Cerebellar cortex (tissue), 1 donor: ENCODE measurements at regions not wholly inside any gene's neighbourhood (a gene's known extent, or its start where the extent isn't known, plus 50 kb on each side); places are given as distances from the start of the nearest gene placed in this dataset.
"Not testable (repeated sequence)": the region's sequence is repeated elsewhere in the genome, so short reads cannot be mapped to it uniquely, and the experiment has no call there.

Source experiments
- DNase-seq: peaks from one replicate; pipeline ENCODE4 v3.0.0-alpha.2; 2015; ENCODE audit warnings: low spot score

DNA sequence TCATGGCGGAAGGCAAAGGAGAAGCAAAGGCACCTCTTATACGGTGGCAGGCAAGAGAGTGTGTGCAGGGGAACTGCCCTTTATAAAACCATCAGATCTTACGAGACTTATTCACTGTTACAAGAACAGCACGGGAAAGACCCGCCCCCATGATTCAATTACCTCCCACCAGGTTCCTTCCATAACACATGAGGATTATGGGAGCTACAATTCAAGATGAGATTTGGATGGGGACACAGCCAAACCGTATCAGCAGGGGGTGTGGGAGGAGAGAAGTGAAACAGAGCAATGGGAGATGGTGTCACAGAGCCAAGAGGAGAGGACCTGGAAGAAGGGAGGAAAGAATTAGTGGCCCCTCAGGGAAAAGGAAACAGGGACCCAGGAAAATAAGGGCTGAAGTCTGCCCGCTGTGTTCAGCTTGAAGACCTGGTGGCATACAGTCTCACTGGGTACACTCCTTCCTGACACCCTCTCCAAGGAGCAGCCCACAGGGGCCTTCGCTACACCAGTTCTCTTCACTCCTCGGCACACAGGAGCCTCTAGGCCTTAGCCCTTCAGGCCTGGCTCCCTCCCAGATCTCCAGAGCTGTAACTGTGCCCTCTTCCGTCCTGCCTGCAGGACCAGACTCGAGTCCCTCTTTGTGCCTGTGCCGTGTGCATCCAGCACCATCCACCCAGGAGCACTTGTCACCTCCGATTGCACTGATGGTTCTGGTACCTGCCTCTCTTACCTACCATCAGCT lies 262.1 kb downstream of the EIPR1 start:
- DNase-seq: no peak

GRCh38 chr2:3114406-3115185 lies 263.0 kb downstream of the EIPR1 start:
- DNase-seq: no peak

GRCh38 chr2:3113769-3114168 lies 263.8 kb downstream of the EIPR1 start:
- DNase-seq: no peak

- DNase-seq: no peak
These were observed 264.5 kb downstream of the EIPR1 start for GRCh38 chr2:3113122-3113521.

DNA sequence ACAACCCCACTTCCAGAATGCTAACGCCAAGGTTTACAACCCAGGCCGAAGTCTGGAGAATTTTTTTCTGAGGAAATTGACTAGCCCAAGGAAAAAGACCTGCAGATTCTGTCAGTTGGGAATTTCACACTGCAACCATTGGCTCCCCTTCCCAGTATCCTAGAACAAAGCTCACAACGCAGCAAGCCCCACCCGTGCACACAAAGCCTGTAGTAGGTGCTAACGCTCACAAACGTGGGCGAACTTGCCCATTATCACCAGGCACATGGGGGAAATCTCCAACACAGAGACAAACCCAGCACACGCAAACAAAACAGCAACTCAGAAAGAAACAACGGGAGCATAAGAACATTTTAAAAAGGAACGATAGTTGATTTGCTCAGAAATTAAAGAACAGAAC lies 265.1 kb downstream of the EIPR1 start:
- no peak for DNase-seq

- no peak for DNase-seq
These were observed 265.5 kb downstream of the EIPR1 start for GRCh38 chr2:3112131-3112530.

GRCh38 chr2:3110994-3111666 lies 266.5 kb downstream of the EIPR1 start:
- no peak for DNase-seq

GRCh38 chr2:3110555-3110954 lies 267.1 kb downstream of the EIPR1 start:
- DNase-seq: no peak

DNA sequence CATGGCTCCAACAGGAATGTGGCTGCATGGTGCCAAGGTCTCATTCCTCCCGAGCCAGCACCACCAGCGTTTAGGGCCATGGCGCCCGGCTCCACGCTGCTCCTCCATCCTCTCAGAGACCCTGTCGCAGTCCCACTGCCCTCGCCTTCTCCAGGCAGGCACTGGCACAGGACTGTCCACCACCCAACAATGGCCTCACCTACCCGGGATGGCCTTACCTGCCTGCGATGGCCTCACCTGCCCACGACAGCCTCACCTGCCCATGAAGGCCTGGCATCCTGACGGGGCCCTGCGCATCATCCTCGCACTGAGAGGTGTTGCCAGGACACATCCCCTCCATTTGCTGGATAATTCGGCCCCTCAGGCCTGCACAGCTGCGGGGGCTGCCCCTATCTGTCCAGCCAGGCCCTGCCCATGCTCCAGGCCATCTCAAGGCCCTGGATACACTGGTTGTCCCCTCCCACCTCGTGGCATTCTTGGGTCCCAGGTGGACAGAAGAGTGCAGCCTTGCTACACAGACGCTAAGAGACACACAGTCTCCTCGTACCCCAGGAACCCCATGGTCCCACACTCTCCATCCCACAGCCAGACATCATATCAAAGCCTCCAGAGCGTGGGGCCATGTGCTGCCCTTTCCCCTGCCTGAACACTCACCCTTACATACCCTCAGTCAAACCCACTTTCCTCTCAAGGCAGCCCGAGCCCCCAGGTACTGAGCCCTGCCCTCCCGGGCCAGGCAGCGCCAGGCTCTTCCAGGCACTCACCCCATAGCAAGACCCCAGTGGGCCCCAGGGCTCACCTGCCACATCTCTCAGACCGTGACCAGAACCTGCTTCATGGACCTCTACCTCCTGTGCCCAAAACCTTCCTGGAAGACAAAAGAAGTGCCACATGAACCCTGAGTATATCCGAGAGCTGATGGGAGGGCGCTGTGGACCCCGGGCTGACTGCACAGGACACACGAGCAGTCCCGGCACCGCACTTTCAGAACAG lies 268.6 kb downstream of the EIPR1 start:
- DNase-seq: no peak

DNA sequence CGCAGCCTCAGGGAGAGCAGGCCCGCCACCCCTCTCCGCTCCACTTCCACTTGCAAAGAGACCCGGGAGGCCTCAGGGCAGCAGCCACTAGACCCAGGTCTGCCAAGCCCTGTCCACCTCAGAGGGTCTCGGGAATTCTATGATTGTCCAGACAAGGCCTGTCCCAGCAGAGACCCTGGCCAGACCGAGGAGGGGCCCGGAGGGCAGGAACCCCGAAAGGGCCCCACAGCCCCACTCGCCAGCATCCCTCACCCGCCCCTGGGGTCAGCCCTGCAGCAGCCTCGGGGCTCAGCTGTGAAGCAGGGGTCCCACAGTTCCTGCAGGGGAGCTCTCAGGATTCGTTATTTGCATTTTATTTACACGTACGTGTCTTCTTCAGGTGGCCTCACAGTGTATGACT lies 269.5 kb downstream of the EIPR1 start:
- DNase-seq: no peak

DNA sequence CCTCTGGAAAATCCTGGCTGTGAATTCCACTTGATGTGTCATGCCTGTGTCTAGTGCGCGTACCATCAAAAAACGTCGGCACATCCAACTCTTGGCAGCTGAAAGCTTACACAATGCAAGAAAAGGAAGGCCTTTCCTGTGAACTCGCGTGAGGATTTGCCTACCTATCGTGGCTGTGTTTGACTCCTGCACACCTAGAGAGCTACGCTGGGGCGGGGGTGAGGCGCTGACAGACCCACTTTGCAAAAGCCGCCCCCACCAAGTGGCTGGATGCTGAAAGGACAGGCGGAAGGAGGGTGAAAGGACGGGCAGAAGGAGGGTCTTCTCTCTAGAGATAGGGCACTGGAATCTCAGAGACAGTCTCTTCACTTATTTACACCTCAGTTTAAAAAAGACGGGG lies 270.1 kb downstream of the EIPR1 start:
- DNase-seq: no peak

GRCh38 chr2:3105814-3106569 lies 271.6 kb downstream of the EIPR1 start:
- no peak for DNase-seq

GRCh38 chr2:3104958-3105813 lies 272.4 kb downstream of the EIPR1 start:
- DNase-seq: not testable (repeated sequence)

DNA sequence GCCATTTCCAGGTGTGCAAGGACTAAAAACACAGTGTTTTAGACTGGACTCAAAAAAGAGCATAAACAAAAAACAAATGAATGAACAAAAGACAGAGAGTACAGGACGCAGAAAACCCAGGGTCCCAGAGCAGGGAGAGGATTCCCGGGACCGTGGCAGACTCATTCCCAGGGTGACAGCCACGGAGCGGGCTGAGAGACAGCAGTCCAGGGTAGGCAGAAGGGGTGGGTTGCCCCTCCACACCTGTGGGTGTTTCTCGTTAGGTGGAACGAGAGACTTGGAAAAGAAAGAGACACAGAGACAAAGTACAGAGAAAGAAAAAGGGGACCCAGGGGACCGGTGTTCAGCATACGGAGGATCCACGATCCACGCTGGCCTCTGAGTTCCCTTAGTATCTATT lies 273.4 kb downstream of the EIPR1 start:
- no peak for DNase-seq

DNA sequence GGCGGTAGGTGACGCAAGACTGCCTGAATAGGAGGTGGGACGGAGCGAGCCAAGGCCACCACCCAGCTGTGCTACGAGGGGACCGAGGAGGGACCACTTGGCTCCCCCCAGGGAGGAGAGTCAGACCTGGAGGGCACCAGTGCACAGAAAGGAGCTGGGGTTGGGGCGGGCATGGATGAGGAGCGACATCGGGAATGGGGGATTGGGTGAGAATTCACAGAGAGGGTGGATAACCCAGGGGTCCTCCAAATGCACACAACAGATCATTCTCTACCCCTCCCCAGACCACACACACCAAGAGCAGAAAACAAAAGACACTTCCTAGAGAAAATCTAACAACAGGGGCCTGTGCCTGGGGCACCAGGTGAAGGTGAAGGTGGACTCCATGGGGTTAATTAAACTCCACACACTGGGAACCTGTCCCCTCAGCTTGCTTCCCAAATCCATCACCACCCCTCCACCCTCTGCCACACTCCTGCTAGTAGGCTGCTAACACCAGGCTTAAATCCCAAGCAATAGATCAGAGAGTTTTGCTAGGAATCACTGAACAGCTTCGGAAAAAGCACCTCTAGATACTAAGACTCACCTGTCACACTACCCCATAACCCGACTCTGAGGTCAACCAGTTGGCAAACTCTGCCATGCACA lies 274.6 kb downstream of the EIPR1 start:
- no peak for DNase-seq

GRCh38 chr2:3102081-3102921 lies 275.3 kb downstream of the EIPR1 start:
- DNase-seq: no peak

DNA sequence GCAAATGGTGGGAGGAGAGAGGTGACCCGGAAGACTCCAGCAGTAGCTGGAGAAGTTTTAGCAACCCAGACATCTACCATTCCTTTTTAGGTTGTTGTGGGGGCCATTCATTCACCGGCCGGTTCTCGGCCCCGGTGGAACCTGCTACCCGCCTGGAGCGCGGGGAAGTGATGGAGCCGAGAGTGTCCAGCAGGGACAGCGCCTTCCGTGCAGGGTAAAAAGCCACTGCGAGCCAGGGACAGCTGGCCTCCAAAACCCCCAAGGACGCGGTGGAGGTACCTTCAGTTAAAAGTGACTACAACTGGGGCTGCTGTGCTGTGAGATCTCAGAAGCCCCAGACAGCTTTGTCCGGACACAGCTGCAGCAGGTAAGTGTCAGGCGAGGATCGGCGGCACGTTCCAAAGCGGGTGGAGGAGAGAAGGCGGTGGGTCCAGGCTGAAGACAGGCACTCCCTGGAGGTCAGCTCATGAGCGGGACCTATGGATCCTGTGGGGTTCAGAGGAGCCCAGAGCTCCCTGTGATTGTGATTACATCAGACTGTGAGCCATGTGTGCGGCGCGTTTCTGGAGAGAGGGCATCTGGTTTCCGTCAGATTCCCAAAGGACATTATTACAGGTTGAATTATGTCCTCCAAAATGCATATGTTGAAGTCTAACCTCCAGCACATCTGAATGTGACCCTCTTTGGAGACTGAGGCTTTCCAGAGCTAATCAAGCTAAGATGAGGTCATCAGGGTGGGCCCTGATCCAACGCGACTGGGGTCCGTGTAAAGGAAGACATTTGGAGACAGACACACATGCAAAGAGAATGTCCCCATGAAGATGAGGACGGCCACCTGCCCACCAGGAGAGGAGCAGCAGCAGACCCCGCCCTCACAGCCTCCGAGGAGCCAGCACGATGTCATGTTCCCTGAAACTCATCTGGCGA lies 276.3 kb downstream of the EIPR1 start:
- DNase-seq: no peak
